ENCODE measurements at regions not wholly inside any gene's neighbourhood (a gene's known extent, or its start where the extent isn't known, plus 50 kb on each side); places are given as distances from the start of the nearest gene placed in this dataset.
"Not testable (repeated sequence)": the region's sequence is repeated elsewhere in the genome, so short reads cannot be mapped to it uniquely, and the experiment has no call there.

GRCh38 chr11:38115381-38115780, 1517.3 kb upstream of the RAG2 start:
- not testable (repeated sequence) for TF ChIP-seq CTCF (IDR thresholded peaks at IDR 0.05; ENCODE audit: poor library complexity, severe bottlenecking); EZH2 (IDR thresholded peaks at IDR 0.05; ENCODE audit: borderline replicate concordance, insufficient read depth, low read length, poor library complexity, severe bottlenecking); EP300 (conservative IDR thresholded peaks at IDR 0.05; ENCODE audit: poor library complexity, severe bottlenecking)
